GM18505 (cell line): ENCODE measurements at regions not wholly inside any gene's neighbourhood (a gene's known extent, or its start where the extent isn't known, plus 50 kb on each side); places are given as distances from the start of the nearest gene placed in this dataset.
A peak's percentile ranks its signal among the peaks of the same experiment; 100 is the strongest.

Experiments
- ATAC-seq: cut with Tn5 transposase; IDR thresholded peaks from one replicate; pipeline ENCODE4 v1.9.1; 2021; ENCODE audit not compliant: unreplicated experiment
- POLR2A ChIP-seq: IDR thresholded peaks from 4 replicates; pipeline ENCODE4 v1.6.1; 2011; ENCODE audit warnings: borderline replicate concordance; ENCODE audit not compliant: insufficient read depth, insufficient read length; ENCODE audit errors: extremely low read depth

GRCh38 chr12:66050610-66051009, 79.9 kb downstream of the LLPH start:
- no peak for TF ChIP-seq POLR2A

DNA sequence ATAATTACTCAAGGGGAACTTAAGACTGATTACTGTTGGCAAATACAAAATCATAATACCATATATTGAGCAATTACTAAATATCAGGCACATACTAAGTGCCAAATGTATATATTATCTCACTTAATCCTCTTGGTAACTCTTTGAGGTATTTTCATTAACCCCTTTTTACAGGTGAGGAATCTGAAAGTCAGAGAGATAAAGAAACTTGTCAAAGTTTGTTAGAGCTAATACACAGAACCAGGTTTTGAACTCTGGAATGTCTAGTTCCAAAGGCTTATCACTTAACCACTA, 80.3 kb downstream of the LLPH start:
- no peak for TF ChIP-seq POLR2A
- no peak for ATAC-seq

More at GRCh38 chr12:66050610-66051009, 79.9 kb downstream of the LLPH start:
- ATAC-seq: no peak

DNA sequence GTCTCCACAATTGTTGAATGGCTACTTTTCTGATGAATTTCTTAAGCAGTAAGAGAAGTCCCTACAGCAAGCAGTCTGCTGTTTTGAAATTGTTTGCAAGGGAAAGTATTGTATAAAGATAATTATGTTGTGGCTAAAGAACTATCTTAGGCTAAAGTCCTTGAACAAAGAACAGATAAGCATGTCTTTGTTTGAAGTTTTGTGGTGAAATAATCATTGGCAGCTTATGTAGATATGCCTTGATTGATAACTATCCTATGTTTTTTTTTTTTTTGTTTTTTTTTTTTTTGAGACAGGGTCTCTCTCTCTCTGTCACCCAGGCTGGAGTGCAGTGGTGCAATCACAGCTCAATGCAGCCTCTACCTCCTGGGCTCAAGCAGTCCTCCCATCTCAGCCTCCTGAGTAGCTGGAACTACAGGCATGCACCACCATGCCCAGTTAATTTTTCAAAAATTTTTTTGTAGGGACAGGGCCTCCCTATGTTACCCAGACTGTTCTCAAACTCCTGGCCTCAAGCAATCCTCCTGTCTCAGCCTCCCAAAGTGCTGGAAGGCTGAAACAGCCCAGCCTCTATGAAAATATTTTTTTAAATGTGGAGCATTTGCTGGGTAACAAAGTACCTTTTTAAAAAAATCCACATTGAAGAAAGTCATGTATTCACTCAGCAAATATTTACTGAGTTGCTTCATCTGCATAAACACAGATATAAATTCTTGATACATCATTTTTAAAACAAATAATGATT, 80.8 kb downstream of the LLPH start:
- TF ChIP-seq POLR2A: no peak
- ATAC-seq: no peak

- ATAC-seq: no peak
- TF ChIP-seq POLR2A: no peak
These were observed 81.6 kb downstream of the LLPH start for GRCh38 chr12:66048835-66049537.

DNA sequence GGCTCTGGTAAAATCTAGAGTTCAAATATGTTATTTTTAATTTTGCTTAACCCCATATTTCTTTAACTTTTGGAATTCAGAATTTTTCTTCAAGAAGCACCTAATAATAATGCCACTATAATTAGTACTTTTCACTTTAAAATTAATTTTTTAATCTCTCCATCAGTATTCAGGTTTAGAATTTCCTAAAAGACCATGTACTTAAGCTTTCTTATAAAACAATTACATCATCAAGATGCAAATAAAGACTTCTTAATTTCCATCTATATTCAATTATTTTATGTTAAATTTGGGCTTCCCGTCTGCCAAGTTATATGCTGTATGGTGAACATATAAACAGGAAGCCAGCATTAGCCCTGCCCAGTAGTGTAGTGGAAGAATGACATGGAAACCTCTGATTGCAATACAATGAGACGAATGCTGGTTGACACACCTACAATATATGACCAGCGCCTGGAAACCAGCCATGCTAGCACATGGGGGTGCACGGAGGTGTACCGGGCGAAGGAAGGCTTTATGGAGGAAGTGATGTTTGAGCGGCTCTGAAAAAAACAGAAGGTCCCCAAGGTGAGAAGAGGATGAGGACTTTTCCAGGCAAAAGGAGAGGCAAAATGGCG, 82.2 kb downstream of the LLPH start:
- ATAC-seq: no peak
- TF ChIP-seq POLR2A: no peak

- ATAC-seq: peak; percentile 88
- no peak for TF ChIP-seq POLR2A
These were observed 83.0 kb downstream of the LLPH start for GRCh38 chr12:66047411-66048021.

DNA sequence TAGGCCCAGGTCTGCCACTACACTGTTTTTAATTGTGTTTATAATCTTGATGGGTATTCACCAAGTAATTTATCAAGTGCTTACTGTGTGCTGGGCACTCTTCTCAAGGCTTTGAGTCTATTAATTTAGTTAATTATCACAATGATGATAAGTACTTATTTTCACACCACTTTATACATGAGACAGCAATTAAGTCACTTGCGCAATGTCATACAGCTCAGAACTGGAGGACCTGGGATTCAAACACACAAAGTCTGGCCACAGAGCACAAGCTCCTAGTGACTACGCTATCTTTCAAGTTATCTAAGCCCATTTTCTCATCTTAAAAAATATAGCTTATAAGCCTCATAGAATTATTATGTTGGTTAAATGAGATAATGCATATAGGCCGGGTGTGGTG, 85.0 kb downstream of the LLPH start:
- TF ChIP-seq POLR2A: no peak
- no peak for ATAC-seq

GRCh38 chr12:66044731-66045130, 85.8 kb downstream of the LLPH start:
- no peak for ATAC-seq

GRCh38 chr12:66043035-66043434, 87.5 kb downstream of the LLPH start:
- no peak for ATAC-seq
- TF ChIP-seq POLR2A: no peak

More at GRCh38 chr12:66044731-66045130, 85.8 kb downstream of the LLPH start:
- no peak for TF ChIP-seq POLR2A

DNA sequence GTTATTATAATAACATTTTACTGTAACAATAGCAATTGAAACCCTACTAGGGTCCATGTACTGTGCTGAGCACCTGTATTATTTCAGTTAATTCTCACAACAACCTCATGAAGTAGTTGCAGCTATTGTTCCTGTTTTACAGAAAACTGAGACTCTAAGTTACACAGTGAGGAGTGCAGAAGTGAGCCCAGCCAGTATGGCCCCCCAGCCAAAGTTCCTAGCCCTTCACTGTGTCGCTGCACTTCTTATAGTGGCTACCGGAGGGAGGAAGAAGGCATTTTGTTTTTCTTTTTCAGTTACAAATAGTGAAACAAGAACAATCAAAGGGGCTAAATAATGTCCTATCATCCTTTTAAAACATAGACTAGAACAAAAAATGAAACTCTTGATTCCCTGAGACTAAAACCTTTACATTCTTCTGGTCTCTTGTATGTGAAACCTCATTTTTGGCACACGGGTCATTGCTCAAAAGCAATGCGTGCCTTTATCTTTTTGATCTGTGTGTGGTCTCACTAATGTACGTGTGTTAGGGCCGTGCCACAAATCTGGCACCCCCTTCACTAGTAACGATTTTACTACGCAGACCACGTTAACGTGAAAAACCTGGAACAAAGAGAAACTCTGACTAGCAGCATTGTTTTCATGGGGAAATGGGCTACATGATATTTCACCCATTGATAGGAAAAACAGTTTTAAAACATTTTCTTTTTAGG, 88.7 kb downstream of the LLPH start:
- TF ChIP-seq POLR2A: no peak
- ATAC-seq: no peak

- no peak for ATAC-seq
- TF ChIP-seq POLR2A: no peak
These were observed 94.2 kb downstream of the LLPH start for GRCh38 chr12:66036317-66036716.

GRCh38 chr12:66035288-66035966, 95.1 kb downstream of the LLPH start:
- no peak for ATAC-seq
- TF ChIP-seq POLR2A: no peak
